HEK293 (cell line): ENCODE measurements at regions not wholly inside any gene's neighbourhood (a gene's known extent, or its start where the extent isn't known, plus 50 kb on each side); places are given as distances from the start of the nearest gene placed in this dataset.
A peak's percentile ranks its signal among the peaks of the same experiment; 100 is the strongest.

Experiments used
- KLF8 ChIP-seq: fragments of 450-650 bp; formaldehyde crosslinking; IDR thresholded peaks from 2 replicates; pipeline ENCODE4 v1.5.1; 2016; ENCODE audit warnings: missing biosample characterization, missing genetic modification characterization
- MEIS1 ChIP-seq: sonication (generic); formaldehyde crosslinking; IDR thresholded peaks from 2 replicates; pipeline ENCODE4 v1.8.1; 2022; ENCODE audit warnings: missing genetic modification reagents, mild to moderate bottlenecking, borderline replicate concordance
- PRDM1 ChIP-seq: fragments of 450-650 bp; formaldehyde crosslinking; IDR thresholded peaks from 2 replicates; pipeline ENCODE4; 2016; ENCODE audit warnings: missing biosample characterization, missing genetic modification characterization
- SCRT1 ChIP-seq: fragments of 450-650 bp; formaldehyde crosslinking; IDR thresholded peaks from 2 replicates; pipeline ENCODE4 v1.5.1; 2016; ENCODE audit warnings: missing biosample characterization, missing genetic modification characterization, borderline replicate concordance
- SETDB1 ChIP-seq: IDR thresholded peaks from one replicate; pipeline ENCODE4 v1.6.1; 2017; ENCODE audit warnings: mild to moderate bottlenecking, low read length, moderate library complexity, mixed read lengths; ENCODE audit not compliant: insufficient read length
- WT1 ChIP-seq: fragments of 450-650 bp; formaldehyde crosslinking; IDR thresholded peaks from 2 replicates; pipeline ENCODE4 v1.5.1; 2016; ENCODE audit warnings: missing biosample characterization, missing genetic modification characterization
- ZBTB21 ChIP-seq: fragments of 450-650 bp; formaldehyde crosslinking; IDR thresholded peaks from 2 replicates; pipeline ENCODE4 v1.5.1; 2017; ENCODE audit warnings: missing biosample characterization, missing genetic modification characterization
- ZBTB7A ChIP-seq: fragments of 450-650 bp; formaldehyde crosslinking; IDR thresholded peaks from 2 replicates; pipeline ENCODE4 v1.5.1; 2016; ENCODE audit warnings: low read depth, missing biosample characterization, missing genetic modification characterization
- ZIC2 ChIP-seq: fragments of 450-650 bp; formaldehyde crosslinking; IDR thresholded peaks from 2 replicates; pipeline ENCODE4 v1.5.1; 2016; ENCODE audit warnings: missing biosample characterization, missing genetic modification characterization
- ZNF140 ChIP-seq: fragments of 450-650 bp; formaldehyde crosslinking; IDR thresholded peaks from 2 replicates; pipeline ENCODE4 v1.5.1; 2016; ENCODE audit warnings: missing biosample characterization, missing genetic modification characterization
- ZNF19 ChIP-seq: fragments of 450-650 bp; formaldehyde crosslinking; IDR thresholded peaks from 2 replicates; pipeline ENCODE4; 2016; ENCODE audit warnings: missing biosample characterization, missing genetic modification characterization, low read depth
- ZNF248 ChIP-seq: fragments of 450-650 bp; formaldehyde crosslinking; IDR thresholded peaks from 2 replicates; pipeline ENCODE4 v1.5.1; 2017; ENCODE audit warnings: missing biosample characterization, missing genetic modification characterization
- ZNF350 ChIP-seq: fragments of 450-650 bp; formaldehyde crosslinking; IDR thresholded peaks from 2 replicates; pipeline ENCODE4 v1.5.0; 2017; ENCODE audit warnings: missing biosample characterization, mild to moderate bottlenecking, missing genetic modification characterization
- ZNF366 ChIP-seq: fragments of 450-650 bp; formaldehyde crosslinking; conservative IDR thresholded peaks from 2 replicates; pipeline ENCODE4 v1.5.1; 2016; ENCODE audit warnings: missing biosample characterization, missing genetic modification characterization
- ZNF394 ChIP-seq: fragments of 450-650 bp; formaldehyde crosslinking; IDR thresholded peaks from 2 replicates; pipeline ENCODE4 v1.5.1; 2016; ENCODE audit warnings: missing biosample characterization, missing genetic modification characterization, mild to moderate bottlenecking, moderate library complexity, borderline replicate concordance
- ZNF426 ChIP-seq: fragments of 450-650 bp; formaldehyde crosslinking; IDR thresholded peaks from 2 replicates; pipeline ENCODE4 v1.5.1; 2017; ENCODE audit warnings: missing biosample characterization, missing genetic modification characterization, mild to moderate bottlenecking, inconsistent platforms, moderate library complexity
- ZNF501 ChIP-seq: fragments of 450-650 bp; formaldehyde crosslinking; IDR thresholded peaks from 2 replicates; pipeline ENCODE4 v1.5.1; 2016; ENCODE audit warnings: missing biosample characterization, missing genetic modification characterization
- ZNF510 ChIP-seq: fragments of 450-650 bp; formaldehyde crosslinking; IDR thresholded peaks from 2 replicates; pipeline ENCODE4 v1.5.1; 2018; ENCODE audit warnings: mild to moderate bottlenecking, missing genetic modification characterization, missing biosample characterization; ENCODE audit not compliant: insufficient replicate concordance
- ZNF530 ChIP-seq: fragments of 450-650 bp; formaldehyde crosslinking; IDR thresholded peaks from 2 replicates; pipeline ENCODE4 v1.5.1; 2016; ENCODE audit warnings: low read depth, missing biosample characterization, missing genetic modification characterization
- ZNF596 ChIP-seq: fragments of 450-650 bp; IDR thresholded peaks from 2 replicates; pipeline ENCODE4 v1.5.0; 2018; ENCODE audit warnings: missing biosample characterization, mild to moderate bottlenecking, missing genetic modification characterization, moderate library complexity
- ZNF600 ChIP-seq: fragments of 450-650 bp; formaldehyde crosslinking; IDR thresholded peaks from 2 replicates; pipeline ENCODE4 v1.5.1; 2016; ENCODE audit warnings: missing biosample characterization, missing genetic modification characterization
- ZNF623 ChIP-seq: fragments of 450-650 bp; formaldehyde crosslinking; IDR thresholded peaks from 2 replicates; pipeline ENCODE4 v1.5.1; 2016; ENCODE audit warnings: missing biosample characterization, missing genetic modification characterization
- ZNF677 ChIP-seq: fragments of 450-650 bp; IDR thresholded peaks from 2 replicates; pipeline ENCODE4 v1.5.0; 2018; ENCODE audit warnings: missing biosample characterization, mild to moderate bottlenecking, missing genetic modification characterization, moderate library complexity
- ZNF776 ChIP-seq: fragments of 450-650 bp; formaldehyde crosslinking; IDR thresholded peaks from 2 replicates; pipeline ENCODE4 v1.5.0; 2017; ENCODE audit warnings: missing biosample characterization, missing genetic modification characterization, borderline replicate concordance
- ZSCAN16 ChIP-seq: fragments of 450-650 bp; formaldehyde crosslinking; IDR thresholded peaks from 2 replicates; pipeline ENCODE4 v1.5.1; 2016; ENCODE audit warnings: missing biosample characterization, missing genetic modification characterization
- ZXDB ChIP-seq: fragments of 450-650 bp; formaldehyde crosslinking; IDR thresholded peaks from 2 replicates; pipeline ENCODE4 v1.5.1; 2016; ENCODE audit warnings: missing biosample characterization, missing genetic modification characterization
- TF ChIP-seq, protein P1 (sequence below): fragments of 450-650 bp; formaldehyde crosslinking; IDR thresholded peaks from 2 replicates; pipeline ENCODE4 v1.5.1; 2016; ENCODE audit warnings: missing biosample characterization, missing genetic modification characterization
- TF ChIP-seq, protein P2 (sequence below): fragments of 450-650 bp; formaldehyde crosslinking; IDR thresholded peaks from 2 replicates; pipeline ENCODE4 v1.5.1; 2016; ENCODE audit warnings: missing biosample characterization, missing genetic modification characterization
- TF ChIP-seq, protein P3 (sequence below): fragments of 450-650 bp; formaldehyde crosslinking; IDR thresholded peaks from 2 replicates; pipeline ENCODE4 v1.5.1; 2016; ENCODE audit warnings: missing biosample characterization, missing genetic modification characterization
- TF ChIP-seq, protein P4 (sequence below): fragments of 450-650 bp; formaldehyde crosslinking; IDR thresholded peaks from 2 replicates; pipeline ENCODE4 v1.5.1; 2016; ENCODE audit warnings: missing biosample characterization, missing genetic modification characterization
- TF ChIP-seq, protein P5 (sequence below): fragments of 450-650 bp; formaldehyde crosslinking; IDR thresholded peaks from 2 replicates; pipeline ENCODE4 v1.5.1; 2016; ENCODE audit warnings: missing biosample characterization, missing genetic modification characterization
- TF ChIP-seq, protein P6 (sequence below): fragments of 450-650 bp; formaldehyde crosslinking; IDR thresholded peaks from 2 replicates; pipeline ENCODE4; 2016; ENCODE audit warnings: missing biosample characterization, missing genetic modification characterization

DNA sequence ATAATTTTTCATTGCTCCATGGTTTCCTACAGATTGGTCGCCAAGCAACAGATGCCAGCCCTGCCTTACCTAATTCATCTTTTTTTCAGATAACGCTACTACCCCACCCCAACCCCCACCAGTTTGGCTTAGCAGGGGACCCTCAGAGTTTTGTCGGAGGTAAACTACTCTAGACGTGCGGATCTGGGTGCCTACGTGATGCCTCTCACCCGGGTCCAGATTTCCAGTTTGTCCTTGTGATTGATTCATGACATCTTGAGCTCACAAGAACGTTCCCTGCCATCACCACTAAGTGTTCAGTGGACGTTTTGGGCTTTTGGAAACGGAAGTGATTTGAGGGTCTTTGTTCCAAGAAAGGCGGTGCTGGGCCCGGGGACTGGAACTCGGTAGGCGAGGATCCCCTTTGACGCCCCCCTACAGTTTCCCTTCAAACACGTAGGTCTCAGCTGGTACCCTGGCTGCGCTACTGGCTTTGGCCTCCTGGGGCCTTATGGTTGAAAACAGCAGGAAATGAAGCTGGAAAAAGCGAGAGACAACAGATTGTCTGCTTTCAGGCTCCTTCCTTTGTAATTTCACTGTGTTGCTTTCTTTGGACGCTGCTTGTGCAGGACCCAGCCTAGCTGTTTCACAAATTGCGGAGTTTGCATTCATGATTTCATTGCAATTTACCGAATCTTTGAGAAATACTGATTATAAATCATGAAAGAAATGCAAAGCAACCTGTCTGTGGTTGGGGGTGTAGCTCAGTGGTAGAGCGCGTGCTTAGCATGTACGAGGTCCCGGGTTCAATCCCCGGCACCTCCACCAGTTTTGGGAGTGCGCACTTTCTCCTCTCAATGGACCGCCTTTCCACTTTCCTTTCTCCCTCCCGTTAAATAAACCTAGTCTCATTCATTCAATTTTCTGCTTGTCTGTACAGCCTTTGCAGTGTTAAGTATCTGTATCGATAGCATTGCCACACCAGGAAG, 81.0 kb downstream of the GPX5 start (continued):
- TF ChIP-seq PRDM1 (tag by site-specific recombination) (peak; percentile 96), ZXDB (tag by site-specific recombination) (peak; percentile 50), ZNF140 (tag by site-specific recombination) (no peak), SETDB1 (no peak), ZNF350 (no peak), ZNF394 (tag by site-specific recombination) (peak; percentile 65; the same call in 1 of the 2 replicates), WT1 (tag by site-specific recombination) (peak; percentile 49; the same call in 1 of the 2 replicates), ZNF366 (tag by site-specific recombination) (peak; percentile 80), ZNF510 (tag by site-specific recombination) (peak; percentile 63), ZIC2 (tag by site-specific recombination) (peak; percentile 87), ZBTB21 (tag by site-specific recombination) (no peak; the same call in 1 of the 2 replicates), ZNF19 (tag by site-specific recombination) (no peak), ZNF596 (tag by site-specific recombination) (0 out of 2 replicates have a peak, but pooled peaks have one; percentile 12), ZNF776 (no peak), ZNF623 (tag by site-specific recombination) (0 out of 2 replicates have a peak, but pooled peaks have one; percentile 3), ZNF426 (tag by site-specific recombination) (no peak), SCRT1 (tag by site-specific recombination) (peak; percentile 55; the same call in 1 of the 2 replicates), ZBTB7A (tag by site-specific recombination) (no peak), ZSCAN16 (tag by site-specific recombination) (no peak; the same call in none of the 2 replicates), ZNF677 (no peak), MEIS1 (CRISPR knock-in tag) (no peak), ZNF248 (tag by site-specific recombination) (no peak), ZNF530 (tag by site-specific recombination) (no peak), KLF8 (tag by site-specific recombination) (peak; percentile 45; the same call in 1 of the 2 replicates), ZNF600 (tag by site-specific recombination) (no peak), ZNF501 (peak; percentile 88)
- TF ChIP-seq, protein P1, sequence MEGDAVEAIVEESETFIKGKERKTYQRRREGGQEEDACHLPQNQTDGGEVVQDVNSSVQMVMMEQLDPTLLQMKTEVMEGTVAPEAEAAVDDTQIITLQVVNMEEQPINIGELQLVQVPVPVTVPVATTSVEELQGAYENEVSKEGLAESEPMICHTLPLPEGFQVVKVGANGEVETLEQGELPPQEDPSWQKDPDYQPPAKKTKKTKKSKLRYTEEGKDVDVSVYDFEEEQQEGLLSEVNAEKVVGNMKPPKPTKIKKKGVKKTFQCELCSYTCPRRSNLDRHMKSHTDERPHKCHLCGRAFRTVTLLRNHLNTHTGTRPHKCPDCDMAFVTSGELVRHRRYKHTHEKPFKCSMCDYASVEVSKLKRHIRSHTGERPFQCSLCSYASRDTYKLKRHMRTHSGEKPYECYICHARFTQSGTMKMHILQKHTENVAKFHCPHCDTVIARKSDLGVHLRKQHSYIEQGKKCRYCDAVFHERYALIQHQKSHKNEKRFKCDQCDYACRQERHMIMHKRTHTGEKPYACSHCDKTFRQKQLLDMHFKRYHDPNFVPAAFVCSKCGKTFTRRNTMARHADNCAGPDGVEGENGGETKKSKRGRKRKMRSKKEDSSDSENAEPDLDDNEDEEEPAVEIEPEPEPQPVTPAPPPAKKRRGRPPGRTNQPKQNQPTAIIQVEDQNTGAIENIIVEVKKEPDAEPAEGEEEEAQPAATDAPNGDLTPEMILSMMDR = peak; percentile 59; the same call in 1 of the 2 replicates
- TF ChIP-seq, protein P2, sequence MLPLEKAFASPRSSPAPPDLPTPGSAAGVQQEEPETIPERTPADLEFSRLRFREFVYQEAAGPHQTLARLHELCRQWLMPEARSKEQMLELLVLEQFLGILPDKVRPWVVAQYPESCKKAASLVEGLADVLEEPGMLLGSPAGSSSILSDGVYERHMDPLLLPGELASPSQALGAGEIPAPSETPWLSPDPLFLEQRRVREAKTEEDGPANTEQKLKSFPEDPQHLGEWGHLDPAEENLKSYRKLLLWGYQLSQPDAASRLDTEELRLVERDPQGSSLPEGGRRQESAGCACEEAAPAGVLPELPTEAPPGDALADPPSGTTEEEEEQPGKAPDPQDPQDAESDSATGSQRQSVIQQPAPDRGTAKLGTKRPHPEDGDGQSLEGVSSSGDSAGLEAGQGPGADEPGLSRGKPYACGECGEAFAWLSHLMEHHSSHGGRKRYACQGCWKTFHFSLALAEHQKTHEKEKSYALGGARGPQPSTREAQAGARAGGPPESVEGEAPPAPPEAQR (tag by site-specific recombination) = no peak
- TF ChIP-seq, protein P3, sequence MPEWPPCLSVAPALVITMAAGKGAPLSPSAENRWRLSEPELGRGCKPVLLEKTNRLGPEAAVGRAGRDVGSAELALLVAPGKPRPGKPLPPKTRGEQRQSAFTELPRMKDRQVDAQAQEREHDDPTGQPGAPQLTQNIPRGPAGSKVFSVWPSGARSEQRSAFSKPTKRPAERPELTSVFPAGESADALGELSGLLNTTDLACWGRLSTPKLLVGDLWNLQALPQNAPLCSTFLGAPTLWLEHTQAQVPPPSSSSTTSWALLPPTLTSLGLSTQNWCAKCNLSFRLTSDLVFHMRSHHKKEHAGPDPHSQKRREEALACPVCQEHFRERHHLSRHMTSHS = no peak
- TF ChIP-seq, protein P4, sequence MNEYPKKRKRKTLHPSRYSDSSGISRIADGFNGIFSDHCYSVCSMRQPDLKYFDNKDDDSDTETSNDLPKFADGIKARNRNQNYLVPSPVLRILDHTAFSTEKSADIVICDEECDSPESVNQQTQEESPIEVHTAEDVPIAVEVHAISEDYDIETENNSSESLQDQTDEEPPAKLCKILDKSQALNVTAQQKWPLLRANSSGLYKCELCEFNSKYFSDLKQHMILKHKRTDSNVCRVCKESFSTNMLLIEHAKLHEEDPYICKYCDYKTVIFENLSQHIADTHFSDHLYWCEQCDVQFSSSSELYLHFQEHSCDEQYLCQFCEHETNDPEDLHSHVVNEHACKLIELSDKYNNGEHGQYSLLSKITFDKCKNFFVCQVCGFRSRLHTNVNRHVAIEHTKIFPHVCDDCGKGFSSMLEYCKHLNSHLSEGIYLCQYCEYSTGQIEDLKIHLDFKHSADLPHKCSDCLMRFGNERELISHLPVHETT (tag by site-specific recombination) = peak; percentile 67
- TF ChIP-seq, protein P5, sequence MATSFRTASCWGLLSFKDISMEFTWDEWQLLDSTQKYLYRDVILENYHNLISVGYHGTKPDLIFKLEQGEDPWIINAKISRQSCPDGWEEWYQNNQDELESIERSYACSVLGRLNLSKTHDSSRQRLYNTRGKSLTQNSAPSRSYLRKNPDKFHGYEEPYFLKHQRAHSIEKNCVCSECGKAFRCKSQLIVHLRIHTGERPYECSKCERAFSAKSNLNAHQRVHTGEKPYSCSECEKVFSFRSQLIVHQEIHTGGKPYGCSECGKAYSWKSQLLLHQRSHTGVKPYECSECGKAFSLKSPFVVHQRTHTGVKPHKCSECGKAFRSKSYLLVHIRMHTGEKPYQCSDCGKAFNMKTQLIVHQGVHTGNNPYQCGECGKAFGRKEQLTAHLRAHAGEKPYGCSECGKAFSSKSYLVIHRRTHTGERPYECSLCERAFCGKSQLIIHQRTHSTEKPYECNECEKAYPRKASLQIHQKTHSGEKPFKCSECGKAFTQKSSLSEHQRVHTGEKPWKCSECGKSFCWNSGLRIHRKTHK (tag by site-specific recombination) = no peak
- TF ChIP-seq, protein P6, sequence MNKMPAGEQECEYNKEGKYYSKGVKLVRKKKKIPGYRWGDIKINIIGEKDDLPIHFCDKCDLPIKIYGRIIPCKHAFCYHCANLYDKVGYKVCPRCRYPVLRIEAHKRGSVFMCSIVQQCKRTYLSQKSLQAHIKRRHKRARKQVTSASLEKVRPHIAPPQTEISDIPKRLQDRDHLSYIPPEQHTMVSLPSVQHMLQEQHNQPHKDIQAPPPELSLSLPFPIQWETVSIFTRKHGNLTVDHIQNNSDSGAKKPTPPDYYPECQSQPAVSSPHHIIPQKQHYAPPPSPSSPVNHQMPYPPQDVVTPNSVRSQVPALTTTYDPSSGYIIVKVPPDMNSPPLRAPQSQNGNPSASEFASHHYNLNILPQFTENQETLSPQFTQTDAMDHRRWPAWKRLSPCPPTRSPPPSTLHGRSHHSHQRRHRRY (tag by site-specific recombination) = no peak
